Astrocyte (in vitro differentiated cells and primary cell): ENCODE measurements at regions not wholly inside any gene's neighbourhood (a gene's known extent, or its start where the extent isn't known, plus 50 kb on each side); places are given as distances from the start of the nearest gene placed in this dataset.

Experiments used
- DNase-seq: peaks from one replicate; pipeline ENCODE4 v3.0.0-alpha.2; 2010; ENCODE audit warnings: low read depth
- FAIRE-seq: peaks from 2 replicates; lab custom pipeline; 2011; peaks lifted over from hg19 to GRCh38; lab: Jason Lieb, UNC
- H2AFZ ChIP-seq: 2 replicates; pipeline ENCODE4 v1.6.0; 2012; ENCODE audit warnings: low read depth, low read length, inconsistent platforms
- H3K27ac ChIP-seq: 2 replicates; pipeline ENCODE4 v1.5.1; 2011; ENCODE audit warnings: low read depth, low read length, inconsistent platforms
- H3K27me3 ChIP-seq: 2 replicates; pipeline ENCODE4 v1.6.0; 2011; ENCODE audit warnings: low read length, inconsistent platforms; ENCODE audit not compliant: insufficient read depth
- H3K36me3 ChIP-seq: 2 replicates; pipeline ENCODE4 v1.5.1; 2011; ENCODE audit warnings: low read length, inconsistent platforms; ENCODE audit not compliant: insufficient read depth
- H3K4me1 ChIP-seq: 2 replicates; pipeline ENCODE4 v1.5.1; 2011; ENCODE audit warnings: low read length, inconsistent platforms; ENCODE audit not compliant: insufficient read depth
- H3K4me2 ChIP-seq: 2 replicates; pipeline ENCODE4 v1.6.0; 2012; ENCODE audit warnings: low read length, inconsistent platforms
- H3K4me3 ChIP-seq: 2 replicates; pipeline ENCODE4 v1.5.1; 2011; ENCODE audit warnings: low read depth, mild to moderate bottlenecking, low read length, inconsistent platforms; ENCODE audit not compliant: insufficient read depth
- H3K79me2 ChIP-seq: 2 replicates; pipeline ENCODE4 v1.6.0; 2012; ENCODE audit warnings: mild to moderate bottlenecking, low read length, inconsistent platforms; ENCODE audit not compliant: insufficient read depth
- H3K9ac ChIP-seq: 2 replicates; pipeline ENCODE4 v1.6.0; 2012; ENCODE audit warnings: mild to moderate bottlenecking, low read length, inconsistent platforms
- H3K9me3 ChIP-seq: 2 replicates; pipeline ENCODE4 v1.5.1; 2012; ENCODE audit warnings: low read depth, mild to moderate bottlenecking, low read length, inconsistent platforms; ENCODE audit not compliant: insufficient read depth
- H4K20me1 ChIP-seq: 2 replicates; pipeline ENCODE4 v1.6.0; 2012; ENCODE audit warnings: low read length, inconsistent platforms; ENCODE audit not compliant: insufficient read depth
- H3K27ac Mint-ChIP-seq: one replicate; pipeline ENCODE4 v1.8.0; 2021; ENCODE audit warnings: mild to moderate bottlenecking, mixed read lengths; ENCODE audit not compliant: unreplicated experiment
- H3K27me3 Mint-ChIP-seq: one replicate; pipeline ENCODE4 v1.8.0; 2021; ENCODE audit warnings: low read depth, mixed read lengths; ENCODE audit not compliant: unreplicated experiment
- H3K36me3 Mint-ChIP-seq: one replicate; pipeline ENCODE4 v1.8.0; 2021; ENCODE audit warnings: low read depth, mixed read lengths; ENCODE audit not compliant: unreplicated experiment
- H3K4me1 Mint-ChIP-seq: one replicate; pipeline ENCODE4 v1.8.0; 2021; ENCODE audit warnings: low read depth, mixed read lengths; ENCODE audit not compliant: unreplicated experiment
- H3K4me3 Mint-ChIP-seq: one replicate; pipeline ENCODE4 v1.8.0; 2021; ENCODE audit warnings: mild to moderate bottlenecking, moderate library complexity, mixed read lengths; ENCODE audit not compliant: unreplicated experiment
- H3K9me3 Mint-ChIP-seq: one replicate; pipeline ENCODE4 v1.8.0; 2021; ENCODE audit warnings: mild to moderate bottlenecking, mixed read lengths; ENCODE audit not compliant: unreplicated experiment
- CTCF ChIP-seq: IDR thresholded peaks from 2 replicates; pipeline ENCODE4 v1.5.1; 2011; ENCODE audit warnings: low read depth, mild to moderate bottlenecking, inconsistent platforms, low read length, moderate library complexity; ENCODE audit not compliant: insufficient read depth
- EZH2 ChIP-seq: IDR thresholded peaks from 2 replicates; pipeline ENCODE4 v1.6.1; 2012; ENCODE audit warnings: mild to moderate bottlenecking, low read length, inconsistent platforms; ENCODE audit not compliant: insufficient read depth

- no peaks in the 10 kb centered on the region for H3K79me2 ChIP-seq
- no peak overlapping the region for H2AFZ ChIP-seq
- H3K27ac ChIP-seq = no peak overlapping the region
- no peaks in the 10 kb centered on the region for H3K36me3 Mint-ChIP-seq
- no peak overlapping the region for H3K4me2 ChIP-seq
- H3K27me3 Mint-ChIP-seq = no peaks in the 10 kb centered on the region
- no peaks in the 10 kb centered on the region for H4K20me1 ChIP-seq
- H3K9me3 Mint-ChIP-seq = peaks cover 2% of the 10 kb centered on the region
- H3K9me3 ChIP-seq = no peaks in the 10 kb centered on the region
- H3K27me3 ChIP-seq = no peaks in the 10 kb centered on the region
- H3K4me3 Mint-ChIP-seq = no peak overlapping the region
- H3K4me1 ChIP-seq = peaks cover 23% of the 10 kb centered on the region
- TF ChIP-seq CTCF = no peak
- TF ChIP-seq EZH2 = no peak
- DNase-seq = no peak
- peaks cover 40% of the 10 kb centered on the region for H3K4me1 Mint-ChIP-seq
- no peak for FAIRE-seq
- no peak overlapping the region for H3K4me3 ChIP-seq
- no peaks in the 10 kb centered on the region for H3K36me3 ChIP-seq
- no peak overlapping the region for H3K9ac ChIP-seq
- H3K27ac Mint-ChIP-seq = no peak overlapping the region
These were observed 365.5 kb upstream of the BOD1L1 start for GRCh38 chr4:13992975-13993520.

- Mint-ChIP-seq H3K9me3 (peaks cover 2% of the 10 kb centered on the region), H3K27me3 (peaks cover 3% of the 10 kb centered on the region), H3K4me1 (peaks cover 33% of the 10 kb centered on the region), H3K27ac (no peak overlapping the region), H3K36me3 (no peaks in the 10 kb centered on the region), H3K4me3 (no peak overlapping the region)
- DNase-seq = no peak
- Histone ChIP-seq H3K4me3 (no peak overlapping the region), H2AFZ (no peak overlapping the region), H3K9me3 (no peaks in the 10 kb centered on the region), H3K4me2 (no peak overlapping the region), H3K27ac (no peak overlapping the region), H3K36me3 (no peaks in the 10 kb centered on the region), H3K79me2 (no peaks in the 10 kb centered on the region), H3K27me3 (no peaks in the 10 kb centered on the region), H3K4me1 (peaks cover 13% of the 10 kb centered on the region), H3K9ac (no peak overlapping the region), H4K20me1 (no peaks in the 10 kb centered on the region)
- TF ChIP-seq CTCF (no peak), EZH2 (no peak)
- no peak for FAIRE-seq
These were observed 366.5 kb upstream of the BOD1L1 start for GRCh38 chr4:13994016-13994415.

- Histone ChIP-seq H3K27me3 (no peaks in the 10 kb centered on the region), H3K9me3 (peaks cover 11% of the 10 kb centered on the region), H4K20me1 (no peaks in the 10 kb centered on the region), H3K27ac (no peak overlapping the region), H3K9ac (no peak overlapping the region), H3K4me1 (no peaks in the 10 kb centered on the region), H3K36me3 (no peaks in the 10 kb centered on the region), H2AFZ (no peak overlapping the region), H3K4me3 (no peak overlapping the region), H3K4me2 (no peak overlapping the region), H3K79me2 (no peaks in the 10 kb centered on the region)
- FAIRE-seq (no peak), DNase-seq (no peak)
- H3K4me3 Mint-ChIP-seq = no peak overlapping the region
- no peak overlapping the region for H3K27ac Mint-ChIP-seq
- TF ChIP-seq EZH2 = no peak
- no peak for TF ChIP-seq CTCF
- H3K4me1 Mint-ChIP-seq = no peaks in the 10 kb centered on the region
- peaks cover 1% of the 10 kb centered on the region for H3K36me3 Mint-ChIP-seq
- H3K27me3 Mint-ChIP-seq = peaks cover 5% of the 10 kb centered on the region
- peaks cover 27% of the 10 kb centered on the region for H3K9me3 Mint-ChIP-seq
These were observed 371.4 kb upstream of the BOD1L1 start for GRCh38 chr4:13998850-13999445.
